ENCODE measurements at regions not wholly inside any gene's neighbourhood (a gene's known extent, or its start where the extent isn't known, plus 50 kb on each side); places are given as distances from the start of the nearest gene placed in this dataset.

DNA sequence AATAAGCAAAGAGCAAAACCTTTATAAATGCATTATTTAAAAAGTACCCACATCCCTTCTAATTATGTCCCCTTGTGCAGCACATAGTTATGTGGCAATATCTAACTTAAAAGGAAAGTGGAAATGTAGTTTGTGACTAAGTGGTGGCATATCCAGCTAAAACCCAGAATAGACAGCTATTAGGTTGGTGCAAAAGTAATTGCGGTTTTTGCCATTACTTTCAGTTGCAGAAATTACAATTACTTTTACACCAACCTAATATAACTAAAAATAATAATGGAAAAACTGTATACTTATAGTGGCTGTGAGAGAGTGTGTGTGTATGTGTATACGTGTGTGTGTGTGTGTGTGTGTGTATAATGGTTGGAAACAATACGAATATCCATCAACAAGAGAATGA lies 1108.1 kb upstream of the CNTN5 start:
- H3K4me3 Mint-ChIP-seq, result no peak overlapping the region
- H3F3A ChIP-seq (replicated peaks; ENCODE audit: low read depth), result no peaks in the 10 kb centered on the region
- no peak for ATAC-seq

More for the DNA sequence above, 1108.1 kb upstream of the CNTN5 start:
- Histone ChIP-seq H3K27ac (ENCODE audit: low read depth) (no peak overlapping the region), H3K79me2 (replicated peaks; ENCODE audit: insufficient read depth) (no peaks in the 10 kb centered on the region), H3K9me2 (ENCODE audit: insufficient read depth) (no peaks in the 10 kb centered on the region), H4K20me1 (replicated peaks; ENCODE audit: insufficient read depth) (no peaks in the 10 kb centered on the region), H2AFZ (no peak overlapping the region; the same call in 1 of the 2 replicates), H3K36me3 (ENCODE audit: insufficient read depth) (no peaks in the 10 kb centered on the region), H3K27me3 (ENCODE audit: insufficient read depth) (no peaks in the 10 kb centered on the region), H3K4me2 (no peak overlapping the region), H3K4me1 (ENCODE audit: insufficient read depth) (no peaks in the 10 kb centered on the region), H3K4me3 (no peak overlapping the region)
- Mint-ChIP-seq H3K27me3 (ENCODE audit: insufficient read depth, low read depth, poor library complexity) (no peaks in the 10 kb centered on the region), H3K27ac (no peak overlapping the region), H3K4me1 (no peaks in the 10 kb centered on the region), H3K9me3 (no peaks in the 10 kb centered on the region), H3K36me3 (ENCODE audit: low read depth) (no peaks in the 10 kb centered on the region)
- TF ChIP-seq JUNB (IDR thresholded peaks at IDR 0.05; ENCODE audit: unreplicated experiment) (no peak), EZH2phosphoT487 (IDR thresholded peaks at IDR 0.05; ENCODE audit: unreplicated experiment) (no peak), CREB1 (CRISPR knock-in tag; IDR thresholded peaks at IDR 0.05; ENCODE audit: low read depth) (no peak), STAT1 (IDR thresholded peaks at IDR 0.05; ENCODE audit: unreplicated experiment) (no peak), POLR2AphosphoS5 (IDR thresholded peaks at IDR 0.05; ENCODE audit: low read depth) (no peak), EZH2 (IDR thresholded peaks at IDR 0.05; ENCODE audit: low read depth, unreplicated experiment) (no peak)
- TF ChIP-seq, protein P1, sequence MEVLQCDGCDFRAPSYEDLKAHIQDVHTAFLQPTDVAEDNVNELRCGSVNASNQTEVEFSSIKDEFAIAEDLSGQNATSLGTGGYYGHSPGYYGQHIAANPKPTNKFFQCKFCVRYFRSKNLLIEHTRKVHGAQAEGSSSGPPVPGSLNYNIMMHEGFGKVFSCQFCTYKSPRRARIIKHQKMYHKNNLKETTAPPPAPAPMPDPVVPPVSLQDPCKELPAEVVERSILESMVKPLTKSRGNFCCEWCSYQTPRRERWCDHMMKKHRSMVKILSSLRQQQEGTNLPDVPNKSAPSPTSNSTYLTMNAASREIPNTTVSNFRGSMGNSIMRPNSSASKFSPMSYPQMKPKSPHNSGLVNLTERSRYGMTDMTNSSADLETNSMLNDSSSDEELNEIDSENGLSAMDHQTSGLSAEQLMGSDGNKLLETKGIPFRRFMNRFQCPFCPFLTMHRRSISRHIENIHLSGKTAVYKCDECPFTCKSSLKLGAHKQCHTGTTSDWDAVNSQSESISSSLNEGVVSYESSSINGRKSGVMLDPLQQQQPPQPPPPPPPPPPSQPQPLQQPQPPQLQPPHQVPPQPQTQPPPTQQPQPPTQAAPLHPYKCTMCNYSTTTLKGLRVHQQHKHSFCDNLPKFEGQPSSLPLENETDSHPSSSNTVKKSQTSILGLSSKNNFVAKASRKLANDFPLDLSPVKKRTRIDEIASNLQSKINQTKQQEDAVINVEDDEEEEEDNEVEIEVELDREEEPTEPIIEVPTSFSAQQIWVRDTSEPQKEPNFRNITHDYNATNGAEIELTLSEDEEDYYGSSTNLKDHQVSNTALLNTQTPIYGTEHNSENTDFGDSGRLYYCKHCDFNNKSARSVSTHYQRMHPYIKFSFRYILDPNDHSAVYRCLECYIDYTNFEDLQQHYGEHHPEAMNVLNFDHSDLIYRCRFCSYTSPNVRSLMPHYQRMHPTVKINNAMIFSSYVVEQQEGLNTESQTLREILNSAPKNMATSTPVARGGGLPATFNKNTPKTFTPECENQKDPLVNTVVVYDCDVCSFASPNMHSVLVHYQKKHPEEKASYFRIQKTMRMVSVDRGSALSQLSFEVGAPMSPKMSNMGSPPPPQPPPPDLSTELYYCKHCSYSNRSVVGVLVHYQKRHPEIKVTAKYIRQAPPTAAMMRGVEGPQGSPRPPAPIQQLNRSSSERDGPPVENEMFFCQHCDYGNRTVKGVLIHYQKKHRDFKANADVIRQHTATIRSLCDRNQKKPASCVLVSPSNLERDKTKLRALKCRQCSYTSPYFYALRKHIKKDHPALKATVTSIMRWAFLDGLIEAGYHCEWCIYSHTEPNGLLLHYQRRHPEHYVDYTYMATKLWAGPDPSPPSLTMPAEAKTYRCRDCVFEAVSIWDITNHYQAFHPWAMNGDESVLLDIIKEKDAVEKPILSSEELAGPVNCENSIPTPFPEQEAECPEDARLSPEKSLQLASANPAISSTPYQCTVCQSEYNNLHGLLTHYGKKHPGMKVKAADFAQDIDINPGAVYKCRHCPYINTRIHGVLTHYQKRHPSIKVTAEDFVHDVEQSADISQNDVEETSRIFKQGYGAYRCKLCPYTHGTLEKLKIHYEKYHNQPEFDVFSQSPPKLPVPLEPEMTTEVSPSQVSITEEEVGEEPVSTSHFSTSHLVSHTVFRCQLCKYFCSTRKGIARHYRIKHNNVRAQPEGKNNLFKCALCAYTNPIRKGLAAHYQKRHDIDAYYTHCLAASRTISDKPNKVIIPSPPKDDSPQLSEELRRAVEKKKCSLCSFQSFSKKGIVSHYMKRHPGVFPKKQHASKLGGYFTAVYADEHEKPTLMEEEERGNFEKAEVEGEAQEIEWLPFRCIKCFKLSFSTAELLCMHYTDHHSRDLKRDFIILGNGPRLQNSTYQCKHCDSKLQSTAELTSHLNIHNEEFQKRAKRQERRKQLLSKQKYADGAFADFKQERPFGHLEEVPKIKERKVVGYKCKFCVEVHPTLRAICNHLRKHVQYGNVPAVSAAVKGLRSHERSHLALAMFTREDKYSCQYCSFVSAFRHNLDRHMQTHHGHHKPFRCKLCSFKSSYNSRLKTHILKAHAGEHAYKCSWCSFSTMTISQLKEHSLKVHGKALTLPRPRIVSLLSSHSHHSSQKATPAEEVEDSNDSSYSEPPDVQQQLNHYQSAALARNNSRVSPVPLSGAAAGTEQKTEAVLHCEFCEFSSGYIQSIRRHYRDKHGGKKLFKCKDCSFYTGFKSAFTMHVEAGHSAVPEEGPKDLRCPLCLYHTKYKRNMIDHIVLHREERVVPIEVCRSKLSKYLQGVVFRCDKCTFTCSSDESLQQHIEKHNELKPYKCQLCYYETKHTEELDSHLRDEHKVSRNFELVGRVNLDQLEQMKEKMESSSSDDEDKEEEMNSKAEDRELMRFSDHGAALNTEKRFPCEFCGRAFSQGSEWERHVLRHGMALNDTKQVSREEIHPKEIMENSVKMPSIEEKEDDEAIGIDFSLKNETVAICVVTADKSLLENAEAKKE (CRISPR knock-in tag; IDR thresholded peaks at IDR 0.05), result no peak
- TF ChIP-seq, protein P2, sequence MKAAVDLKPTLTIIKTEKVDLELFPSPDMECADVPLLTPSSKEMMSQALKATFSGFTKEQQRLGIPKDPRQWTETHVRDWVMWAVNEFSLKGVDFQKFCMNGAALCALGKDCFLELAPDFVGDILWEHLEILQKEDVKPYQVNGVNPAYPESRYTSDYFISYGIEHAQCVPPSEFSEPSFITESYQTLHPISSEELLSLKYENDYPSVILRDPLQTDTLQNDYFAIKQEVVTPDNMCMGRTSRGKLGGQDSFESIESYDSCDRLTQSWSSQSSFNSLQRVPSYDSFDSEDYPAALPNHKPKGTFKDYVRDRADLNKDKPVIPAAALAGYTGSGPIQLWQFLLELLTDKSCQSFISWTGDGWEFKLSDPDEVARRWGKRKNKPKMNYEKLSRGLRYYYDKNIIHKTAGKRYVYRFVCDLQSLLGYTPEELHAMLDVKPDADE (IDR thresholded peaks at IDR 0.05), result no peak
- TF ChIP-seq, protein P3, sequence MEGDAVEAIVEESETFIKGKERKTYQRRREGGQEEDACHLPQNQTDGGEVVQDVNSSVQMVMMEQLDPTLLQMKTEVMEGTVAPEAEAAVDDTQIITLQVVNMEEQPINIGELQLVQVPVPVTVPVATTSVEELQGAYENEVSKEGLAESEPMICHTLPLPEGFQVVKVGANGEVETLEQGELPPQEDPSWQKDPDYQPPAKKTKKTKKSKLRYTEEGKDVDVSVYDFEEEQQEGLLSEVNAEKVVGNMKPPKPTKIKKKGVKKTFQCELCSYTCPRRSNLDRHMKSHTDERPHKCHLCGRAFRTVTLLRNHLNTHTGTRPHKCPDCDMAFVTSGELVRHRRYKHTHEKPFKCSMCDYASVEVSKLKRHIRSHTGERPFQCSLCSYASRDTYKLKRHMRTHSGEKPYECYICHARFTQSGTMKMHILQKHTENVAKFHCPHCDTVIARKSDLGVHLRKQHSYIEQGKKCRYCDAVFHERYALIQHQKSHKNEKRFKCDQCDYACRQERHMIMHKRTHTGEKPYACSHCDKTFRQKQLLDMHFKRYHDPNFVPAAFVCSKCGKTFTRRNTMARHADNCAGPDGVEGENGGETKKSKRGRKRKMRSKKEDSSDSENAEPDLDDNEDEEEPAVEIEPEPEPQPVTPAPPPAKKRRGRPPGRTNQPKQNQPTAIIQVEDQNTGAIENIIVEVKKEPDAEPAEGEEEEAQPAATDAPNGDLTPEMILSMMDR (conservative IDR thresholded peaks at IDR 0.05; ENCODE audit: low read depth in 2 of 2), result no peak
- TF ChIP-seq, protein P4, sequence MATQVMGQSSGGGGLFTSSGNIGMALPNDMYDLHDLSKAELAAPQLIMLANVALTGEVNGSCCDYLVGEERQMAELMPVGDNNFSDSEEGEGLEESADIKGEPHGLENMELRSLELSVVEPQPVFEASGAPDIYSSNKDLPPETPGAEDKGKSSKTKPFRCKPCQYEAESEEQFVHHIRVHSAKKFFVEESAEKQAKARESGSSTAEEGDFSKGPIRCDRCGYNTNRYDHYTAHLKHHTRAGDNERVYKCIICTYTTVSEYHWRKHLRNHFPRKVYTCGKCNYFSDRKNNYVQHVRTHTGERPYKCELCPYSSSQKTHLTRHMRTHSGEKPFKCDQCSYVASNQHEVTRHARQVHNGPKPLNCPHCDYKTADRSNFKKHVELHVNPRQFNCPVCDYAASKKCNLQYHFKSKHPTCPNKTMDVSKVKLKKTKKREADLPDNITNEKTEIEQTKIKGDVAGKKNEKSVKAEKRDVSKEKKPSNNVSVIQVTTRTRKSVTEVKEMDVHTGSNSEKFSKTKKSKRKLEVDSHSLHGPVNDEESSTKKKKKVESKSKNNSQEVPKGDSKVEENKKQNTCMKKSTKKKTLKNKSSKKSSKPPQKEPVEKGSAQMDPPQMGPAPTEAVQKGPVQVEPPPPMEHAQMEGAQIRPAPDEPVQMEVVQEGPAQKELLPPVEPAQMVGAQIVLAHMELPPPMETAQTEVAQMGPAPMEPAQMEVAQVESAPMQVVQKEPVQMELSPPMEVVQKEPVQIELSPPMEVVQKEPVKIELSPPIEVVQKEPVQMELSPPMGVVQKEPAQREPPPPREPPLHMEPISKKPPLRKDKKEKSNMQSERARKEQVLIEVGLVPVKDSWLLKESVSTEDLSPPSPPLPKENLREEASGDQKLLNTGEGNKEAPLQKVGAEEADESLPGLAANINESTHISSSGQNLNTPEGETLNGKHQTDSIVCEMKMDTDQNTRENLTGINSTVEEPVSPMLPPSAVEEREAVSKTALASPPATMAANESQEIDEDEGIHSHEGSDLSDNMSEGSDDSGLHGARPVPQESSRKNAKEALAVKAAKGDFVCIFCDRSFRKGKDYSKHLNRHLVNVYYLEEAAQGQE (IDR thresholded peaks at IDR 0.05; ENCODE audit: unreplicated experiment), result no peak
- DNase-seq (ENCODE audit: low spot score), result no peak

Measured in GM23338 (cell line).